Hepatocyte (in vitro differentiated cells): ENCODE measurements at regions not wholly inside any gene's neighbourhood (a gene's known extent, or its start where the extent isn't known, plus 50 kb on each side); places are given as distances from the start of the nearest gene placed in this dataset.

Experiments used
- EZH2 ChIP-seq: fragments of 200-600 bp; sonication (generic); IDR thresholded peaks from 2 replicates; pipeline ENCODE4 v1.6.1; 2016; ENCODE audit warnings: antibody characterized with exemption, mild to moderate bottlenecking, borderline replicate concordance
- TF ChIP-seq, protein P1 (sequence below): fragments of 200-600 bp; sonication (generic); IDR thresholded peaks from 2 replicates; pipeline ENCODE4 v1.5.1; 2016; ENCODE audit warnings: antibody characterized with exemption, mild to moderate bottlenecking; ENCODE audit not compliant: poor library complexity

DNA sequence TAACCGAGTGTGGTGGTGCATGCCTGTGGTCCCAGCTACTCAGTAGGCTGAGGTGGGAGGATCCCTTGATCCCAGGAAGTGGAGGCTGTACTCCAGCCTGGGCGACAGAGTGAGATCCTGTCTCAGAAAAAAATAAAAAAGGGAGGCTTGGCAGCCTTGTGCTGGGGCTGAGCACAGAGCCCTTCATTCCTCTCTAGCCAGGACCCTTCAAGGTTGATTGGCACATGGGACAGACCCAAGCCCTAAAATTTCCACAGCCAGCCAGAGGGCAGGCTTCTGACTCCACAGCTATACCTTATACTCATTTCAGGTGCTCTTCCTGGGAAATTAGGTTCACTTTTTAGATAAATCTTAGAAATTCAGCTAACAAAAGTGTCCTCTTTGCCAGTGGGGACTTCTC is 553.0 kb upstream of the CPEB2 start:
- TF ChIP-seq, protein P1, sequence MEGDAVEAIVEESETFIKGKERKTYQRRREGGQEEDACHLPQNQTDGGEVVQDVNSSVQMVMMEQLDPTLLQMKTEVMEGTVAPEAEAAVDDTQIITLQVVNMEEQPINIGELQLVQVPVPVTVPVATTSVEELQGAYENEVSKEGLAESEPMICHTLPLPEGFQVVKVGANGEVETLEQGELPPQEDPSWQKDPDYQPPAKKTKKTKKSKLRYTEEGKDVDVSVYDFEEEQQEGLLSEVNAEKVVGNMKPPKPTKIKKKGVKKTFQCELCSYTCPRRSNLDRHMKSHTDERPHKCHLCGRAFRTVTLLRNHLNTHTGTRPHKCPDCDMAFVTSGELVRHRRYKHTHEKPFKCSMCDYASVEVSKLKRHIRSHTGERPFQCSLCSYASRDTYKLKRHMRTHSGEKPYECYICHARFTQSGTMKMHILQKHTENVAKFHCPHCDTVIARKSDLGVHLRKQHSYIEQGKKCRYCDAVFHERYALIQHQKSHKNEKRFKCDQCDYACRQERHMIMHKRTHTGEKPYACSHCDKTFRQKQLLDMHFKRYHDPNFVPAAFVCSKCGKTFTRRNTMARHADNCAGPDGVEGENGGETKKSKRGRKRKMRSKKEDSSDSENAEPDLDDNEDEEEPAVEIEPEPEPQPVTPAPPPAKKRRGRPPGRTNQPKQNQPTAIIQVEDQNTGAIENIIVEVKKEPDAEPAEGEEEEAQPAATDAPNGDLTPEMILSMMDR: no peak
- TF ChIP-seq EZH2: no peak
